ENCODE measurements at regions not wholly inside any gene's neighbourhood (a gene's known extent, or its start where the extent isn't known, plus 50 kb on each side); places are given as distances from the start of the nearest gene placed in this dataset.

GRCh38 chr22:49271369-49271727, 556.3 kb downstream of the BRD1 start:
- Histone ChIP-seq H3K4me1 (ENCODE audit: control insufficient read depth in 5 of 5, insufficient read depth in 5 of 5, low read length in 5 of 5) (no peaks in the 10 kb centered on the region), H3K9me3 (ENCODE audit: control insufficient read depth in 5 of 5, low read length in 5 of 5) (no peaks in the 10 kb centered on the region), H3K9ac (ENCODE audit: low read length in 5 of 5) (no peak overlapping the region), H3K4me3 (ENCODE audit: low read depth in 1 of 5, low read length in 5 of 5) (no peak overlapping the region), H3K27me3 (ENCODE audit: control insufficient read depth in 5 of 5, insufficient read depth in 4 of 5, low read length in 5 of 5) (peaks cover 17 to 42% (median 28%) of the 10 kb centered on the region in 5 donors), H3K36me3 (ENCODE audit: control insufficient read depth in 5 of 5, insufficient read depth in 5 of 5, low read length in 5 of 5) (no peaks in the 10 kb centered on the region), H3K27ac (ENCODE audit: low read depth, low read length) (no peak overlapping the region)

- Histone ChIP-seq H3K36me3 (ENCODE audit: control insufficient read depth in 5 of 5, insufficient read depth in 5 of 5, low read length in 5 of 5) (no peaks in the 10 kb centered on the region), H3K27me3 (ENCODE audit: control insufficient read depth in 5 of 5, insufficient read depth in 4 of 5, low read length in 5 of 5) (peaks cover 16 to 42% (median 28%) of the 10 kb centered on the region in 5 donors), H3K9me3 (ENCODE audit: control insufficient read depth in 5 of 5, low read length in 5 of 5) (no peaks in the 10 kb centered on the region), H3K4me1 (ENCODE audit: control insufficient read depth in 5 of 5, insufficient read depth in 5 of 5, low read length in 5 of 5) (no peaks in the 10 kb centered on the region), H3K9ac (ENCODE audit: low read length in 5 of 5) (no peak overlapping the region), H3K27ac (ENCODE audit: low read depth, low read length) (no peak overlapping the region), H3K4me3 (ENCODE audit: low read depth in 1 of 5, low read length in 5 of 5) (no peak overlapping the region)
These were observed 556.9 kb downstream of the BRD1 start for GRCh38 chr22:49270595-49271368.

DNA sequence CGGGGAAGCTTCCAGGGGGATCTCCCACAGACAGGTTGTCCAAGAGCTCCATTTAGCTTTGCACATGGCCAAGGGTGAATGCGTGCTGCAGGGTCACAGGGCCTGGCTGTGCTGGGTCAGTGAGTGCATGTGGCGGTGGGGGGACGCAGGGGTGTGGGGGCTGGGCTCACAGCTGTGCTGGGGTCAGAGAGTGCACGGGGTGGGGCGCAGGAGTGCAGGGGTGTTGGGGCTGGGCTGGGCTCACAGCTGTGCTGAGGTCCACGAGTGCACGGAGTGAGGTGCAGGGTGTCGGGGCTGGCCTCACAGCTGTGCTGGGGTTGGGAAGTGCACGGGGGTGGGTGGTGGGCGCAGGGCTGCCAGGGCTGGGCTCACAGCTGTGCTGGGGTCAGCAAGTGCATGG, 557.7 kb downstream of the BRD1 start:
- Histone ChIP-seq H3K9ac (ENCODE audit: low read length in 5 of 5) (no peak overlapping the region), H3K4me1 (ENCODE audit: control insufficient read depth in 5 of 5, insufficient read depth in 5 of 5, low read length in 5 of 5) (no peaks in the 10 kb centered on the region), H3K27ac (ENCODE audit: low read depth, low read length) (no peak overlapping the region), H3K4me3 (ENCODE audit: low read depth in 1 of 5, low read length in 5 of 5) (no peak overlapping the region), H3K27me3 (ENCODE audit: control insufficient read depth in 5 of 5, insufficient read depth in 4 of 5, low read length in 5 of 5) (peaks cover 16 to 42% (median 28%) of the 10 kb centered on the region in 5 donors), H3K9me3 (ENCODE audit: control insufficient read depth in 5 of 5, low read length in 5 of 5) (no peaks in the 10 kb centered on the region), H3K36me3 (ENCODE audit: control insufficient read depth in 5 of 5, insufficient read depth in 5 of 5, low read length in 5 of 5) (no peaks in the 10 kb centered on the region)

- H3K9ac ChIP-seq (ENCODE audit: low read length in 5 of 5): no peak overlapping the region
- H3K9me3 ChIP-seq (ENCODE audit: control insufficient read depth in 5 of 5, low read length in 5 of 5): no peaks in the 10 kb centered on the region
- no peak overlapping the region for H3K27ac ChIP-seq (ENCODE audit: low read depth, low read length)
- no peak overlapping the region for H3K4me3 ChIP-seq (ENCODE audit: low read depth in 1 of 5, low read length in 5 of 5)
- no peaks in the 10 kb centered on the region for H3K36me3 ChIP-seq (ENCODE audit: control insufficient read depth in 5 of 5, insufficient read depth in 5 of 5, low read length in 5 of 5)
- H3K4me1 ChIP-seq (ENCODE audit: control insufficient read depth in 5 of 5, insufficient read depth in 5 of 5, low read length in 5 of 5): no peaks in the 10 kb centered on the region
- H3K27me3 ChIP-seq (ENCODE audit: control insufficient read depth in 5 of 5, insufficient read depth in 4 of 5, low read length in 5 of 5): peaks cover 16 to 38% (median 28%) of the 10 kb centered on the region in 5 donors
These were observed 558.3 kb downstream of the BRD1 start for GRCh38 chr22:49269371-49269770.

DNA sequence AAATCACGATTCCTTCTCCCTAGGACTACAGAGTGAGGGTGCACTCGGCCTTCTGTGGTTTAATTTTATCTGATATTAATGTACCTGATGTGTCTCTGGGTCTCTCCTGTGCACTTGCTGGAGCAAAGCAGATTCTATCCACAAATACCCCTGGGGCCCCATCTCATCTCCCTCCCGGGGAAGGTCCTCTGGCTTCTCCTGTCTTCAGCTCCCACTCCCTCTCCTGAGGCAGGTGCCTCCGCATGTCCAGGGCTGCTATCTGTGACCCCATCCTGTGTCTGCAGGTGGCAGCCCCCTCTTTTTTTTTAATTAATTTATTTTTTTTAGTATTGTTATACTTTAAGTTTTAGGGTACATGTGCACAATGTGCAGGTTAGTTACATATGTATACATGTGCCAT, 558.7 kb downstream of the BRD1 start:
- Histone ChIP-seq H3K27me3 (ENCODE audit: control insufficient read depth in 5 of 5, insufficient read depth in 4 of 5, low read length in 5 of 5) (peaks cover 16 to 38% (median 28%) of the 10 kb centered on the region in 5 donors), H3K4me1 (ENCODE audit: control insufficient read depth in 5 of 5, insufficient read depth in 5 of 5, low read length in 5 of 5) (no peaks in the 10 kb centered on the region), H3K4me3 (ENCODE audit: low read depth in 1 of 5, low read length in 5 of 5) (no peak overlapping the region), H3K36me3 (ENCODE audit: control insufficient read depth in 5 of 5, insufficient read depth in 5 of 5, low read length in 5 of 5) (no peaks in the 10 kb centered on the region), H3K9me3 (ENCODE audit: control insufficient read depth in 5 of 5, low read length in 5 of 5) (no peaks in the 10 kb centered on the region), H3K27ac (ENCODE audit: low read depth, low read length) (no peak overlapping the region), H3K9ac (ENCODE audit: low read length in 5 of 5) (no peak overlapping the region)

- no peak overlapping the region for H3K9ac ChIP-seq (ENCODE audit: low read length in 5 of 5)
- H3K4me1 ChIP-seq (ENCODE audit: control insufficient read depth in 5 of 5, insufficient read depth in 5 of 5, low read length in 5 of 5): no peaks in the 10 kb centered on the region
- H3K4me3 ChIP-seq (ENCODE audit: low read depth in 1 of 5, low read length in 5 of 5): no peak overlapping the region
- H3K27ac ChIP-seq (ENCODE audit: low read depth, low read length): no peak overlapping the region
- peaks cover 16 to 38% (median 28%) of the 10 kb centered on the region in 5 donors for H3K27me3 ChIP-seq (ENCODE audit: control insufficient read depth in 5 of 5, insufficient read depth in 4 of 5, low read length in 5 of 5)
- H3K36me3 ChIP-seq (ENCODE audit: control insufficient read depth in 5 of 5, insufficient read depth in 5 of 5, low read length in 5 of 5): no peaks in the 10 kb centered on the region
- H3K9me3 ChIP-seq (ENCODE audit: control insufficient read depth in 5 of 5, low read length in 5 of 5): no peaks in the 10 kb centered on the region
These were observed 559.7 kb downstream of the BRD1 start for GRCh38 chr22:49267996-49268395.

GRCh38 chr22:49266561-49267519, 560.8 kb downstream of the BRD1 start:
- no peaks in the 10 kb centered on the region for H3K4me1 ChIP-seq (ENCODE audit: control insufficient read depth in 5 of 5, insufficient read depth in 5 of 5, low read length in 5 of 5)
- H3K4me3 ChIP-seq (ENCODE audit: low read depth in 1 of 5, low read length in 5 of 5): no peak overlapping the region
- no peaks in the 10 kb centered on the region for H3K9me3 ChIP-seq (ENCODE audit: control insufficient read depth in 5 of 5, low read length in 5 of 5)
- H3K36me3 ChIP-seq (ENCODE audit: control insufficient read depth in 5 of 5, insufficient read depth in 5 of 5, low read length in 5 of 5): no peaks in the 10 kb centered on the region
- peaks cover 16 to 35% (median 28%) of the 10 kb centered on the region in 5 donors for H3K27me3 ChIP-seq (ENCODE audit: control insufficient read depth in 5 of 5, insufficient read depth in 4 of 5, low read length in 5 of 5)
- H3K27ac ChIP-seq (ENCODE audit: low read depth, low read length): no peak overlapping the region
- H3K9ac ChIP-seq (ENCODE audit: low read length in 5 of 5): no peak overlapping the region

- H3K36me3 ChIP-seq (ENCODE audit: control insufficient read depth in 5 of 5, insufficient read depth in 5 of 5, low read length in 5 of 5): no peaks in the 10 kb centered on the region
- no peak overlapping the region for H3K4me3 ChIP-seq (ENCODE audit: low read depth in 1 of 5, low read length in 5 of 5)
- H3K9ac ChIP-seq (ENCODE audit: low read length in 5 of 5): no peak overlapping the region
- H3K27ac ChIP-seq (ENCODE audit: low read depth, low read length): no peak overlapping the region
- no peaks in the 10 kb centered on the region for H3K4me1 ChIP-seq (ENCODE audit: control insufficient read depth in 5 of 5, insufficient read depth in 5 of 5, low read length in 5 of 5)
- no peaks in the 10 kb centered on the region for H3K9me3 ChIP-seq (ENCODE audit: control insufficient read depth in 5 of 5, low read length in 5 of 5)
- peaks cover 13 to 25% (median 18%) of the 10 kb centered on the region in 5 donors for H3K27me3 ChIP-seq (ENCODE audit: control insufficient read depth in 5 of 5, insufficient read depth in 4 of 5, low read length in 5 of 5)
These were observed 563.0 kb downstream of the BRD1 start for GRCh38 chr22:49264696-49265095.

- H3K9me3 ChIP-seq (ENCODE audit: control insufficient read depth in 5 of 5, low read length in 5 of 5): no peaks in the 10 kb centered on the region
- H3K27me3 ChIP-seq (ENCODE audit: control insufficient read depth in 5 of 5, insufficient read depth in 4 of 5, low read length in 5 of 5): peaks cover 10 to 20% (median 13%) of the 10 kb centered on the region in 5 donors
These were observed 564.6 kb downstream of the BRD1 start for GRCh38 chr22:49263101-49263500.

DNA sequence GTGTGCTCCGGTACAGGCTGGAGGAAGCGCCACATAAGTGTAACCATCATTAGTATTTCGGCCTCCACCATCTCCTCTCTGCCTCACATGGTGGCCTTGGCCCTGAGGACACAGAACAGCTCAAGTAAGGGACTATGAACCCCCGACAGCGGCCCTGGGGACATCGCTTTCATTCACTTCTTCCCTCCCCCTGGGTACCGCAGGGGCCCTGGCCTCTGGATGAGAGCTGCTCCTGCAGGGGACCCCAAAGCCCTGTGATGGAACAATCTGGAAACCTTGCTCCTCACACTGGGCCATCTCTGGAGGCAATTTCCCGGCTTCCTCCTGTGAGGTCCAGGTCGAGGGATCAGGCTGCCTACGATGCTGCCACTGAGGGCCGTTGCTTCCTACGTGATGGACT, 565.5 kb downstream of the BRD1 start:
- Histone ChIP-seq H3K36me3 (ENCODE audit: control insufficient read depth in 5 of 5, insufficient read depth in 5 of 5, low read length in 5 of 5) (no peaks in the 10 kb centered on the region), H3K27me3 (ENCODE audit: control insufficient read depth in 5 of 5, insufficient read depth in 4 of 5, low read length in 5 of 5) (peaks cover 8 to 19% (median 13%) of the 10 kb centered on the region in 5 donors), H3K27ac (ENCODE audit: low read depth, low read length) (no peak overlapping the region), H3K4me1 (ENCODE audit: control insufficient read depth in 5 of 5, insufficient read depth in 5 of 5, low read length in 5 of 5) (no peaks in the 10 kb centered on the region), H3K9me3 (ENCODE audit: control insufficient read depth in 5 of 5, low read length in 5 of 5) (no peaks in the 10 kb centered on the region), H3K9ac (ENCODE audit: low read length in 5 of 5) (no peak overlapping the region), H3K4me3 (ENCODE audit: low read depth in 1 of 5, low read length in 5 of 5) (no peak overlapping the region)

More at GRCh38 chr22:49263101-49263500, 564.6 kb downstream of the BRD1 start:
- no peak overlapping the region for H3K9ac ChIP-seq (ENCODE audit: low read length in 5 of 5)
- no peaks in the 10 kb centered on the region for H3K36me3 ChIP-seq (ENCODE audit: control insufficient read depth in 5 of 5, insufficient read depth in 5 of 5, low read length in 5 of 5)
- no peak overlapping the region for H3K4me3 ChIP-seq (ENCODE audit: low read depth in 1 of 5, low read length in 5 of 5)
- no peaks in the 10 kb centered on the region for H3K4me1 ChIP-seq (ENCODE audit: control insufficient read depth in 5 of 5, insufficient read depth in 5 of 5, low read length in 5 of 5)
- H3K27ac ChIP-seq (ENCODE audit: low read depth, low read length): no peak overlapping the region
